ENCODE measurements at regions not wholly inside any gene's neighbourhood (a gene's known extent, or its start where the extent isn't known, plus 50 kb on each side); places are given as distances from the start of the nearest gene placed in this dataset.

DNA sequence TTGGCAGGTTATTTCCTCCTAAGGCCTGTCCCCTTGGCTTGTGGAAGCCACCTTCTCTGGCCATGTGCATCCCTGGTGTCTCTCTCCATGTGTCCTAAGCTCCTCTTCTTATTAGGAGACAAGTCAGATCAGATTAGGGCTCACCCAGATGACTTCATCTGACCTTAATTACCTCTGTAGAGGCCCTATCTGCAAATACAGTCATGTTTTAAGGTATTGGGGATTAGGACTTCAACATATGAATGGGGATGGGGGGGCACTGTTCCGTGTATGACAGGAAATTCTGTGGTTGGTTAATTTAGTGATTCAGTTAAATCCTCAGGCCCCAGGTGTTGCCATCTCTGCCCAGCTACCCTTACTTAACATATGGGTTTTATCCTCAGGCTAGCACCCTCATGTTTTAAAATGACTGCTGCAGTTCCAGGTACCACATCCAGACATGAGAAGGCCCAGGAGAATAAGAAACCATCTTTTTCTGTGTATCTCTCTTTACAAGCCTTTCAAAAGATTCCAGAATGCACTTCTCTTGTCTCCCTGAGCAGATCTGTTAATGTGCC is 51.9 kb upstream of the RAI14 start:
- DNase-seq, result no peak

DNA sequence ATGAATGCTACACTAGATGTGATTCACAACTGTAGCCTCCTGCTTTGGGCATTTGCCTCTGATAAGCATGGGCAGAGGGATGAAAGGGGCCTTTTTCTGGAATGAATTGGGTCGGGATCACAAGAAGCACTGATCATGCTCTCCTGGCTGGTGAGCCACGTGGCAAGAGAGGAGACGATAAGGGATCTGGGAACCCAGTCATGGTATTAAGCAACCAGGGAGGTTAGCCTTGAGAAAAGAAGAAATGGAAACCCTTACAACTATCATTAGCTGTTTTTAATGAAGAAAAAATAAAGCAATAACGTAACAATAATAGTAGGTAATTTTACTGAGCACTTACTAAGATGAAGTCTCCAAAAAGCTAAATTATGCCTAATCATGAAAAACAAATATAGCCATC is 50.0 kb upstream of the RAI14 start:
- no peak for DNase-seq
